Midbrain (tissue), 1 donor: ENCODE measurements at regions not wholly inside any gene's neighbourhood (a gene's known extent, or its start where the extent isn't known, plus 50 kb on each side); places are given as distances from the start of the nearest gene placed in this dataset.

Source experiments
- DNase-seq: peaks from one replicate; lab custom pipeline; 2025; lab: John Stamatoyannopoulos, UW

GRCh38 chr9:99399474-99399873, 177.4 kb downstream of the SEC61B start:
- no peak for DNase-seq

GRCh38 chr9:99400184-99400731, 178.2 kb downstream of the SEC61B start:
- DNase-seq = no peak

- no peak for DNase-seq
These were observed 179.8 kb downstream of the SEC61B start for GRCh38 chr9:99401680-99402504.

DNA sequence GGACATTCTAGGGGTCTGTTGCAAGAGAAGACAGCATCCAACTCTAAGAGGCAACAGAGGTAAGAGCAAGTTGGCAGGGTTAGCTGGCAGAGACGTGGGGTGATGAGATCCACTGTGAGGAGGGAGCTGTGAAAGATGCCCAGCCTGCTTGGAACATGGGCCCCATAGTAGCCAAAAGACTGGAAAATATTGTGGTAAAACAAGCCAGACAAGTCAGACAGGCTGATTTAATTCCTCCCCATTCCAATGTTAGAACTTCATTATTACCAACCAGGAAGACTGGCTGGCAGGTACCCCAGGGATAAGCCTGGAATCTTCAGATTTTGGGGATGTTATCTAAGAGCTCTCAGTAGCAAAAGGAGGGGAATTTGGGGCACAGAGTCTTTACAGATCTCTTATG, 181.3 kb downstream of the SEC61B start:
- no peak for DNase-seq

- DNase-seq = no peak
These were observed 183.3 kb downstream of the SEC61B start for GRCh38 chr9:99405359-99405758.

DNA sequence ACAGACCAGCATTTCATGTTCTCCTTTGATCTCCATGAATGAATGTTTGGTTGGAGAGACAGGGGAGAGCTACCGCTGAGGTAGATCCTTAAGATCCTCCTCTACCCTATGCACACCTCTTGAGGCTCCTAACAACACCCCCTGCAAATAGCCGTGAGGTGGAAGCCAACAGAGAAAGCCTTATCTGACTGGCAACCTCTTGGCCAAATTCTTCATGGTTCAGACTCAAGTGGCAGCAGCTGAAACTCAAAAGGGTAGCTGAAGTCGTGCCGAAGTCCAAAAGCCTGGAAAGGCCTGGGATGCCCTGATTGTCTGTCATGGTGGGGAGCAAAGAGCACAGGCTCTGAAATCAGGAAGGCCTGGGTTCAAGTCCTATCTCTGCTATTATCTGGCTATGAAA, 184.9 kb downstream of the SEC61B start:
- no peak for DNase-seq

- no peak for DNase-seq
These were observed 189.0 kb downstream of the SEC61B start for GRCh38 chr9:99411068-99411467.

DNA sequence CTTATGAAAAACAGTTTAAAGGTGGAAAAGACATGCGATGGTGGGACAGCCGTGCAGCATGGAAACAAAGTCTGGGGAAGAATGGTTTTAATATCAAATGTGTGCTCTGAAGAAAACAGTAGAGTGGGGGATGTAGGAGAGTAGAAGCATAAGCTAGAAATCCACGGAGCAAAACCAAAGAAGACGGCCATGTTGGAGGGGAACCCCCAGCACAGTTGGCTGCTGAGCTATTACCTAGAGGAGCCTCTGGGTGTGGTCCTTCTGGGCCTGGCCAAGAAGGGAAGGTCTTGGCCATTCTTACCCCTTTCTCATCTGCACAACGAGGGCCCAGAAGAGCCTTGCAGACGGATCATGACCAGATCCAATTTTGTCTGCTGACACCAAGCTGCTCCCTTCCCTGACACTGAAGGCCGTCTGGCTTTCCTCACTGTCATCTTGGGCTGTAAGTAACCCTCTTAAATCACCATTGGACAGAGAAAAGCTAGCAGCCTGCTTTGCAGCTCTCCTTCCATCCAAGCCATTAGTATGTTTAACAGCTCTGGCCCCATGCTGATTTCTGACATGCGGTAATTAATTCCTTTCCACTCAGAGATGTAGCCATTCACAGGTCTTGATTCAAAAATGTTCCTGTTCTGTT, 189.5 kb downstream of the SEC61B start:
- no peak for DNase-seq

DNA sequence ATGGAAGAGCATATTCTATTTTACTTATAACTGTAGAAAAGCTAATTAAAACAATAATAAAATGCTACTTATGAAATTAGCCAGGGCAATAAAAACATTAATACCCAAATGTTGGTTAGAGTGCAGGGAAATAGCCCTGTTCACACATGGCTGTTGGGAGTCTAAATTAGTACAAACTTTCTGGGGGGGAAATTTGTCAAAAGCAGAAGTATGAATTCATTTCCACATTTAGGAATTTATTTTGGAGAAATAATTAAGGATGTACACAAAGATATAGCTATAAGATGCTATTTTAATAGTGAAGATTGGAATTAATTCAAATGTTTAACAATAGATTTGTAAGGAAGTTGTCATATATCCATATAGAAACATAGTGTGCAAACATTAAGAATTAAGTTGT, 190.5 kb downstream of the SEC61B start:
- DNase-seq = no peak

DNA sequence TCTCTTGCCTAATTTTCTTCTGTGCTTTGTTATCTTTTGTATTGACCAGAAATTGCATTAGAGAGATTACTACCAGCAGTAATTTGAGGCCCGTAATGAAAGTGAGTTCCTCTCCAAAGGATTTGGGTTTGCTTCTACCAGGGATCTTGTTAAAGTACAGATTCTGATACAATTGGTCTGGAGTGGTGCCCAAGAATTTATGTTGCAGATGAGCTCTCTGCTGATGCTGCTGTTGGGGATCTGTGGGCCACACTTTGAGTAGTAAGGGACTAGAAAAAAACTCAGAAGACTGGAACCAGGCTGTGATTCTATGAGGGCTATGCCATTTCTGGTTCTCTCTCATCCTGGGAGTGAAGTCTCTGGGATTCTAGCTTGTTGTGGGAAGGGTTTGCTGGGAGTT, 192.2 kb downstream of the SEC61B start:
- no peak for DNase-seq

DNA sequence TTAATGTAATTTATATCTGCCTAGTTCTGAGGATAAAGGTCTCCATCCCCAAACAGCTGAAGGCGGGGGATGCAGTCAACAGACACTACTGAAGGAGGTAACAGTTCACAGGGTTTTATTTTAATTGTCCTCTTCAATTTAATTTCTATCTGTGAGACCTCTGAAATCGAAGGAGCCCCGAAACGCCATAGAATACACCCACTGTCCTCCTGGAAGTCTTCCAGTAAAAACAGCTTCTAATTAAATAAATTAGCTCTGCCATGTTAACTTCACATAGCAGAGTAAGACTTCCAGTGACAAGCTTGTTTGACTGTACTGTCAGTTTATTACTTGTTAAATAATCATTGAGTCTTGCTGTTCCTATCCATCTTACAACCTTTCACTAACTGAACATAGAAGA, 193.5 kb downstream of the SEC61B start:
- DNase-seq = no peak

- DNase-seq = no peak
These were observed 193.9 kb downstream of the SEC61B start for GRCh38 chr9:99416007-99416406.

DNA sequence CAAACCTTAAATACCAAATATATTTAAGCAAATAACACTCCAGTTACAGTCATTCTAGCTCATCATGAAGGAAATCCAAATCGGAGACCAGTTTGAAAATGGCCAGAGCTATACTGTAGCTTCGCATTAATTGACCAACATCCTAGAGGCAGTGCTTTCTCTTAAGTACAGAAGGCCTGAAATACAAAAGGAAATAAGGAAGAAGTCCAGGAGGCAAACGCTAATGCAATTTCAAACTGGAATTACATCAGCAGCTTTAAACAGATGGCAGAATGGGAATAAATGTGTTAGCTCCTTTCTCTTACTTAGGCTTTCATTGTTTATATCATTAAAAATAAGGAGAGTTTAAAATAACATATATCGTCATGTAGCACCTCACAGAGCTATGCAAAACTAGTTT, 197.0 kb downstream of the SEC61B start:
- no peak for DNase-seq

GRCh38 chr9:99421369-99421768, 199.3 kb downstream of the SEC61B start:
- no peak for DNase-seq

GRCh38 chr9:99425124-99425523, 203.0 kb downstream of the SEC61B start:
- no peak for DNase-seq

- no peak for DNase-seq
These were observed 204.1 kb downstream of the SEC61B start for GRCh38 chr9:99425923-99426842.

DNA sequence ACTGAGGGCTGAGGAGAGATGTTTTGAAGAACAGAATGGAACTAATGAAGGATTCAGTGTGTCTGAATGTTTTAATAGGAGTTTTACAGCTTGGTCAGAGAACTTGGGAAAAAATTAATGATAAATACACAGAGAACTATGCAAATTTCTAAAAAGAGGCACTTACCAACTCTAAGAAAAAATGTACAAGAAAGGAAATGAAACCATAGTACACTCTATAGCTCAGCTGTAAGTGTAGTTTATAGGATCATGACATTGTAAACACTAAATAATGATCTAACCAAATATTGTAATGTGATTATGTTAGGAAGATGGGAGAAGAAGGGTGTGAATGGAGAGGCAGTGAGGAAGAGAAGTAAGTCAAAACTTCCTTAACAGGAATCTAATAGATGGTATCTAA, 205.2 kb downstream of the SEC61B start:
- no peak for DNase-seq

DNA sequence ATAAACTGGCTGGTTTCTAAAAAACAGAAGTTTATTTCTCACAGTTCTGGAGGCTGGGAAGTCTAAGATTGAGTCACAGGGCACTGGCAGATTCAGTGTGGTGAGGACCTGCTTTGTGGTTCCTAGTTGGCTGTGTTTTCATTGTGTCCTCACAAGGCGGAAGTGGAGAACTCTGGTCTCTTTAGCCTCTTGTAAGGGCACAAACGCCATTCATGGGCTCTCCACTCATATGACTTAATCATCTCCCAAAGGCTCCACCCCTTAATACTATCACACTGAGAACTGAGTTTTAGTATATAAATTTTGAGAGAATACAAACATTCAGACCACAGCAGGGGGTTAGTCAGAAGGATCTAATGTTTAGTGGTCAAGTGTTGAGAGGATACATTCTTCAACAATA, 208.2 kb downstream of the SEC61B start:
- no peak for DNase-seq

DNA sequence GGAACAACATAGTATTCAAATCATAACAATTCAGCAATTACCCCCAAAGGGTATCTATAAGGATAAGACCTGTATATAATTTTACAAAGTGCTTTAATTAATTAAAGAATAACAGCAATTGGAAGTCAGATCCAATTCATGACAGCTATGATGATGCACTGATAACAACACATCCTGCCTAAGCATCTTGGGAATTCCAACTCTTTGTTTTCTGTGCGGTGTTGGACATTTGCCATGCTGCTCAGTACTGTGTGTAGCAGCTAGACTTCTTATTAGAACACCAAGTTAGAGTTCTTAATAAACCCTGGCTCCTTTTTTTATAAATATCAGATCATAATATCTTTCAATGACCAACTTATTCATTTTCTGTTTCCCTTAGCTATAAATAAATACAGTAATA, 209.0 kb downstream of the SEC61B start:
- DNase-seq = no peak

DNA sequence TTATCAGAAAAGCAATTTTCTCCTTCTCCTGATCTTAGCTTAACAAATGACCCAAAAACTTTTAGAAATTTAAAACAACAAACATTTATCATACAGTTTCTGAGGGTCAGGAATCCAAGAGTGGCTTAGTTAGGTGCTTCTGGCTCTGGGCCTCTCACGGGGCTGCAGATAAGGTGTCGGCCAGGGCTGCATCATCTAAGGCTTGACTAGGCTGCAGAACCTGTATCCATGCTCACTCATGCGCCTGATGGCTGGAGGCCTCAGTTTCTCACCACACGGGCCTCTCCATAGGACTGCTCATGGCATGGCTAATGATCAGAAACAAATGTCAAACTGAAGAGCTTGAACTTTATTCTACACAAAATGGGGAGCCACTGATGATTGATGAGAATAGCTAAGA, 210.0 kb downstream of the SEC61B start:
- DNase-seq = no peak

- DNase-seq = no peak
These were observed 211.0 kb downstream of the SEC61B start for GRCh38 chr9:99433095-99433494.

DNA sequence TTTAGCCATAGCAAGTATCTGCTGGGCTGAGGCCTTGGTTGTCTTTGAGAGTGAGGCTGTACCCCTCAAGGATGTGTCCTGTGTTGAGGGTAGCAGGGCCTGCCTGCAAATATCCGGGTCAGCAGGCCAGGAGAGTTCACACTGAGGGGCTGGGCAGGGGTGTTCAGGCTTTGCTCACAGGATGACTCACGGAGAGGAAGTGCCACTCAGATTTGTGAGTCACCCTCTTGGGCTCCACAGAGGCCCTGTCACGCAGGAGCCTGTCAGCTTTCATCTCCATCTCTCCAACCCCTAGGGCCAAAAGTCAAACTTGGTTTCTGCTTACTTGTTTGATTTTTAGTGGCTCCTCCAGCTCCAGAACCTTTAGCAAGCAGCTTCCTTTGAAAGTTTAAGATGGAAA, 211.5 kb downstream of the SEC61B start:
- no peak for DNase-seq
